ENCODE measurements at regions not wholly inside any gene's neighbourhood (a gene's known extent, or its start where the extent isn't known, plus 50 kb on each side); places are given as distances from the start of the nearest gene placed in this dataset.

- H3K4me3 Mint-ChIP-seq (ENCODE audit: unreplicated experiment): no peak overlapping the region
- TF ChIP-seq CTCF (IDR thresholded peaks at IDR 0.05; ENCODE audit: unreplicated experiment): no peak
- DNase-seq (ENCODE audit: low spot score): no peak
- no peaks in the 10 kb centered on the region for H3K36me3 Mint-ChIP-seq (ENCODE audit: low read depth, unreplicated experiment)
- H3K4me1 Mint-ChIP-seq (ENCODE audit: unreplicated experiment): no peaks in the 10 kb centered on the region
- H3K27ac Mint-ChIP-seq (ENCODE audit: unreplicated experiment): no peak overlapping the region
- H3K9me3 Mint-ChIP-seq (ENCODE audit: unreplicated experiment): no peaks in the 10 kb centered on the region
- H3K27me3 Mint-ChIP-seq (ENCODE audit: unreplicated experiment): no peaks in the 10 kb centered on the region
Observed at GRCh38 chr12:74914378-74914777, 295.3 kb downstream of the KCNC2 start.

GRCh38 chr12:74915718-74916117 lies 293.9 kb downstream of the KCNC2 start:
- Mint-ChIP-seq H3K36me3 (ENCODE audit: low read depth, unreplicated experiment) (no peaks in the 10 kb centered on the region), H3K4me3 (ENCODE audit: unreplicated experiment) (no peak overlapping the region), H3K4me1 (ENCODE audit: unreplicated experiment) (no peaks in the 10 kb centered on the region), H3K27ac (ENCODE audit: unreplicated experiment) (no peak overlapping the region), H3K9me3 (ENCODE audit: unreplicated experiment) (no peaks in the 10 kb centered on the region), H3K27me3 (ENCODE audit: unreplicated experiment) (no peaks in the 10 kb centered on the region)
- no peak for DNase-seq (ENCODE audit: low spot score)
- no peak for TF ChIP-seq CTCF (IDR thresholded peaks at IDR 0.05; ENCODE audit: unreplicated experiment)

GRCh38 chr12:74917743-74918142 lies 291.9 kb downstream of the KCNC2 start:
- Mint-ChIP-seq H3K9me3 (ENCODE audit: unreplicated experiment) (no peaks in the 10 kb centered on the region), H3K36me3 (ENCODE audit: low read depth, unreplicated experiment) (no peaks in the 10 kb centered on the region), H3K4me3 (ENCODE audit: unreplicated experiment) (no peak overlapping the region), H3K27ac (ENCODE audit: unreplicated experiment) (no peak overlapping the region), H3K4me1 (ENCODE audit: unreplicated experiment) (no peaks in the 10 kb centered on the region), H3K27me3 (ENCODE audit: unreplicated experiment) (no peaks in the 10 kb centered on the region)
- no peak for DNase-seq (ENCODE audit: low spot score)
- no peak for TF ChIP-seq CTCF (IDR thresholded peaks at IDR 0.05; ENCODE audit: unreplicated experiment)

GRCh38 chr12:74918291-74918690 lies 291.3 kb downstream of the KCNC2 start:
- no peak for TF ChIP-seq CTCF (IDR thresholded peaks at IDR 0.05; ENCODE audit: unreplicated experiment)
- no peaks in the 10 kb centered on the region for H3K27me3 Mint-ChIP-seq (ENCODE audit: unreplicated experiment)
- H3K9me3 Mint-ChIP-seq (ENCODE audit: unreplicated experiment): no peaks in the 10 kb centered on the region
- H3K36me3 Mint-ChIP-seq (ENCODE audit: low read depth, unreplicated experiment): no peaks in the 10 kb centered on the region
- no peak overlapping the region for H3K4me3 Mint-ChIP-seq (ENCODE audit: unreplicated experiment)
- no peak for DNase-seq (ENCODE audit: low spot score)
- H3K4me1 Mint-ChIP-seq (ENCODE audit: unreplicated experiment): no peaks in the 10 kb centered on the region
- no peak overlapping the region for H3K27ac Mint-ChIP-seq (ENCODE audit: unreplicated experiment)

GRCh38 chr12:74922117-74922516 lies 287.5 kb downstream of the KCNC2 start:
- Mint-ChIP-seq H3K4me1 (ENCODE audit: unreplicated experiment) (no peaks in the 10 kb centered on the region), H3K36me3 (ENCODE audit: low read depth, unreplicated experiment) (no peaks in the 10 kb centered on the region), H3K4me3 (ENCODE audit: unreplicated experiment) (no peak overlapping the region), H3K27ac (ENCODE audit: unreplicated experiment) (no peak overlapping the region), H3K9me3 (ENCODE audit: unreplicated experiment) (no peaks in the 10 kb centered on the region), H3K27me3 (ENCODE audit: unreplicated experiment) (no peaks in the 10 kb centered on the region)
- no peak for TF ChIP-seq CTCF (IDR thresholded peaks at IDR 0.05; ENCODE audit: unreplicated experiment)
- no peak for DNase-seq (ENCODE audit: low spot score)
